Neural cell (in vitro differentiated cells): ENCODE measurements at regions not wholly inside any gene's neighbourhood (a gene's known extent, or its start where the extent isn't known, plus 50 kb on each side); places are given as distances from the start of the nearest gene placed in this dataset.

Experiments used
- H2AFZ ChIP-seq: fragments of 200-600, 300-800 bp; sonication (generic), shearing (Covaris generic); 2 replicates; pipeline ENCODE4 v1.6.0; 2014; ENCODE audit warnings: low read depth, mild to moderate bottlenecking, antibody characterized with exemption, low read length, moderate library complexity
- H3F3A ChIP-seq: fragments of 200-600 bp; shearing (Covaris generic); 2 replicates; pipeline ENCODE4 v1.6.1; 2016; ENCODE audit warnings: mild to moderate bottlenecking, moderate library complexity, mixed read lengths, antibody characterized with exemption, low read length; ENCODE audit not compliant: insufficient read depth, poor library complexity, severe bottlenecking
- H3K27ac ChIP-seq: fragments of 200-600, 300-800 bp; sonication (generic), shearing (Covaris generic); 2 replicates; pipeline ENCODE4 v1.5.1; 2014; ENCODE audit warnings: mild to moderate bottlenecking, low read length, moderate library complexity
- H3K27me3 ChIP-seq: fragments of 300-800, 200-600 bp; sonication (generic), shearing (Covaris generic); 2 replicates; pipeline ENCODE4 v1.6.0; 2014; ENCODE audit warnings: mild to moderate bottlenecking, low read depth, low read length, moderate library complexity; ENCODE audit not compliant: insufficient read depth
- H3K36me3 ChIP-seq: fragments of 300-800, 200-600 bp; sonication (generic), shearing (Covaris generic); 2 replicates; pipeline ENCODE4 v1.5.1; 2014; ENCODE audit warnings: mild to moderate bottlenecking, antibody characterized with exemption, low read length, moderate library complexity; ENCODE audit not compliant: insufficient read depth
- H3K4me2 ChIP-seq: fragments of 300-800, 200-600 bp; sonication (generic), shearing (Covaris generic); 2 replicates; pipeline ENCODE4 v1.6.0; 2014; ENCODE audit warnings: mild to moderate bottlenecking, low read length
- H3K4me3 ChIP-seq: fragments of 300-800, 200-600 bp; sonication (generic), shearing (Covaris generic); 2 replicates; pipeline ENCODE4 v1.5.1; 2014; ENCODE audit warnings: mild to moderate bottlenecking, low read length, moderate library complexity
- H3K79me2 ChIP-seq: fragments of 200-600 bp; shearing (Covaris generic); replicated peaks from 2 replicates; pipeline ENCODE4 v1.6.0; 2014; ENCODE audit warnings: mild to moderate bottlenecking, low read length, moderate library complexity; ENCODE audit not compliant: insufficient read depth
- H3K9ac ChIP-seq: fragments of 300-800, 200-600 bp; sonication (generic), shearing (Covaris generic); 2 replicates; pipeline ENCODE4 v1.6.1; 2016; ENCODE audit warnings: mild to moderate bottlenecking, low read length, mixed read lengths
- H3K9me2 ChIP-seq: fragments of 200-600 bp; shearing (Covaris generic); 2 replicates; pipeline ENCODE4 v1.6.1; 2016; ENCODE audit warnings: mild to moderate bottlenecking, low read length, mixed read lengths; ENCODE audit not compliant: insufficient read depth
- H3K9me3 ChIP-seq: fragments of 200-600, 300-800 bp; sonication (generic), shearing (Covaris generic); 2 replicates; pipeline ENCODE4 v1.6.1; 2016; ENCODE audit warnings: mild to moderate bottlenecking, mixed run types, low read length, moderate library complexity, mixed read lengths
- H4K20me1 ChIP-seq: fragments of 200-600 bp; shearing (Covaris generic); 2 replicates; pipeline ENCODE4 v1.6.1; 2016; ENCODE audit warnings: mild to moderate bottlenecking, mixed run types; ENCODE audit not compliant: insufficient read depth
- EP300 ChIP-seq: fragments of 450-650 bp; conservative IDR thresholded peaks from 2 replicates; pipeline ENCODE4 v1.6.1; 2014; ENCODE audit warnings: antibody characterized with exemption, mild to moderate bottlenecking, moderate library complexity; ENCODE audit not compliant: poor library complexity, severe bottlenecking
- EZH2 ChIP-seq: fragments of 200-600, 300-800 bp; shearing (Covaris generic), sonication (generic); IDR thresholded peaks from 2 replicates; pipeline ENCODE4 v1.6.1; 2014; ENCODE audit warnings: antibody characterized with exemption, low read length, borderline replicate concordance, mild to moderate bottlenecking; ENCODE audit not compliant: insufficient read depth, poor library complexity, severe bottlenecking
- MXI1 ChIP-seq: fragments of 450-650 bp; conservative IDR thresholded peaks from 2 replicates; pipeline ENCODE4 v1.6.1; 2014; ENCODE audit warnings: antibody characterized with exemption, mild to moderate bottlenecking; ENCODE audit not compliant: poor library complexity, severe bottlenecking
- POLR2AphosphoS5 ChIP-seq: IDR thresholded peaks from 2 replicates; pipeline ENCODE4 v1.6.1; 2012
- RAD21 ChIP-seq: fragments of 450-650 bp; conservative IDR thresholded peaks from 2 replicates; pipeline ENCODE4 v1.6.1; 2014; ENCODE audit warnings: antibody characterized with exemption, mild to moderate bottlenecking, moderate library complexity
- SMC3 ChIP-seq: fragments of 450-650 bp; conservative IDR thresholded peaks from 2 replicates; pipeline ENCODE4 v1.6.1; 2014; ENCODE audit warnings: antibody characterized with exemption, mild to moderate bottlenecking, moderate library complexity; ENCODE audit not compliant: poor library complexity
- TAF1 ChIP-seq: IDR thresholded peaks from 2 replicates; pipeline ENCODE4 v1.6.1; 2012; ENCODE audit warnings: low read depth
- TF ChIP-seq, protein P1 (sequence below): fragments of 450-650 bp; IDR thresholded peaks from 2 replicates; pipeline ENCODE4 v1.5.1; 2014; ENCODE audit warnings: antibody characterized with exemption, mild to moderate bottlenecking, moderate library complexity; ENCODE audit not compliant: poor library complexity, severe bottlenecking
- TF ChIP-seq, protein P2 (sequence below): IDR thresholded peaks from 2 replicates; pipeline ENCODE4 v1.6.1; 2012; ENCODE audit warnings: borderline replicate concordance

DNA sequence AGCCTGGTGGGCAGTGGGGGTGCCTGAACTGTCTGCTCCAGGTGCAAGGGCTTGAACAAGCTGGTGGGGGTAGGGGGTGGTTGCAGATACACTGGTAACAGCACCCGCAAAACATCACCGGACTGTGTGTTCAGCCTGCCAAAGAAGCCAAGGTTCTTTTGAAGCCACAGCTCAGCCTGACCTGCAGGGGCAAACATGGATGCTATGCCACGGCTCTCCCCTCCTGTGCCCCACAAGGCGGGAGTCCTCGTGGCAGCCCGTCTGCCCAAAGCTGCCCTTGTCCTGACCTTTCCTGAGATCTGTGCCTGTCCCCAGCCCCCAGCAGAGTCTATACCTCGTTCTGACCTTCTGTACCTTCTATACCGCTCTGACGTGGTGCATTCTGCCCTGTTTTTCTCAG is 285.7 kb downstream of the GLRX3 start:
- Histone ChIP-seq H3K27me3 (no peaks in the 10 kb centered on the region), H3K9me2 (no peaks in the 10 kb centered on the region), H3K27ac (no peak overlapping the region), H4K20me1 (no peaks in the 10 kb centered on the region), H3F3A (no peaks in the 10 kb centered on the region), H3K36me3 (no peaks in the 10 kb centered on the region), H3K9me3 (no peaks in the 10 kb centered on the region), H3K4me3 (no peak overlapping the region), H3K9ac (no peak overlapping the region), H3K79me2 (no peaks in the 10 kb centered on the region), H3K4me2 (no peak overlapping the region), H2AFZ (no peak overlapping the region)
- TF ChIP-seq, protein P1, sequence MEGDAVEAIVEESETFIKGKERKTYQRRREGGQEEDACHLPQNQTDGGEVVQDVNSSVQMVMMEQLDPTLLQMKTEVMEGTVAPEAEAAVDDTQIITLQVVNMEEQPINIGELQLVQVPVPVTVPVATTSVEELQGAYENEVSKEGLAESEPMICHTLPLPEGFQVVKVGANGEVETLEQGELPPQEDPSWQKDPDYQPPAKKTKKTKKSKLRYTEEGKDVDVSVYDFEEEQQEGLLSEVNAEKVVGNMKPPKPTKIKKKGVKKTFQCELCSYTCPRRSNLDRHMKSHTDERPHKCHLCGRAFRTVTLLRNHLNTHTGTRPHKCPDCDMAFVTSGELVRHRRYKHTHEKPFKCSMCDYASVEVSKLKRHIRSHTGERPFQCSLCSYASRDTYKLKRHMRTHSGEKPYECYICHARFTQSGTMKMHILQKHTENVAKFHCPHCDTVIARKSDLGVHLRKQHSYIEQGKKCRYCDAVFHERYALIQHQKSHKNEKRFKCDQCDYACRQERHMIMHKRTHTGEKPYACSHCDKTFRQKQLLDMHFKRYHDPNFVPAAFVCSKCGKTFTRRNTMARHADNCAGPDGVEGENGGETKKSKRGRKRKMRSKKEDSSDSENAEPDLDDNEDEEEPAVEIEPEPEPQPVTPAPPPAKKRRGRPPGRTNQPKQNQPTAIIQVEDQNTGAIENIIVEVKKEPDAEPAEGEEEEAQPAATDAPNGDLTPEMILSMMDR = no peak
- TF ChIP-seq RAD21 = no peak
- TF ChIP-seq TAF1 = no peak
- no peak for TF ChIP-seq EZH2
- no peak for TF ChIP-seq POLR2AphosphoS5
- no peak for TF ChIP-seq SMC3
- TF ChIP-seq MXI1 = no peak
- TF ChIP-seq, protein P2, sequence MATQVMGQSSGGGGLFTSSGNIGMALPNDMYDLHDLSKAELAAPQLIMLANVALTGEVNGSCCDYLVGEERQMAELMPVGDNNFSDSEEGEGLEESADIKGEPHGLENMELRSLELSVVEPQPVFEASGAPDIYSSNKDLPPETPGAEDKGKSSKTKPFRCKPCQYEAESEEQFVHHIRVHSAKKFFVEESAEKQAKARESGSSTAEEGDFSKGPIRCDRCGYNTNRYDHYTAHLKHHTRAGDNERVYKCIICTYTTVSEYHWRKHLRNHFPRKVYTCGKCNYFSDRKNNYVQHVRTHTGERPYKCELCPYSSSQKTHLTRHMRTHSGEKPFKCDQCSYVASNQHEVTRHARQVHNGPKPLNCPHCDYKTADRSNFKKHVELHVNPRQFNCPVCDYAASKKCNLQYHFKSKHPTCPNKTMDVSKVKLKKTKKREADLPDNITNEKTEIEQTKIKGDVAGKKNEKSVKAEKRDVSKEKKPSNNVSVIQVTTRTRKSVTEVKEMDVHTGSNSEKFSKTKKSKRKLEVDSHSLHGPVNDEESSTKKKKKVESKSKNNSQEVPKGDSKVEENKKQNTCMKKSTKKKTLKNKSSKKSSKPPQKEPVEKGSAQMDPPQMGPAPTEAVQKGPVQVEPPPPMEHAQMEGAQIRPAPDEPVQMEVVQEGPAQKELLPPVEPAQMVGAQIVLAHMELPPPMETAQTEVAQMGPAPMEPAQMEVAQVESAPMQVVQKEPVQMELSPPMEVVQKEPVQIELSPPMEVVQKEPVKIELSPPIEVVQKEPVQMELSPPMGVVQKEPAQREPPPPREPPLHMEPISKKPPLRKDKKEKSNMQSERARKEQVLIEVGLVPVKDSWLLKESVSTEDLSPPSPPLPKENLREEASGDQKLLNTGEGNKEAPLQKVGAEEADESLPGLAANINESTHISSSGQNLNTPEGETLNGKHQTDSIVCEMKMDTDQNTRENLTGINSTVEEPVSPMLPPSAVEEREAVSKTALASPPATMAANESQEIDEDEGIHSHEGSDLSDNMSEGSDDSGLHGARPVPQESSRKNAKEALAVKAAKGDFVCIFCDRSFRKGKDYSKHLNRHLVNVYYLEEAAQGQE = no peak
- TF ChIP-seq EP300 = no peak

DNA sequence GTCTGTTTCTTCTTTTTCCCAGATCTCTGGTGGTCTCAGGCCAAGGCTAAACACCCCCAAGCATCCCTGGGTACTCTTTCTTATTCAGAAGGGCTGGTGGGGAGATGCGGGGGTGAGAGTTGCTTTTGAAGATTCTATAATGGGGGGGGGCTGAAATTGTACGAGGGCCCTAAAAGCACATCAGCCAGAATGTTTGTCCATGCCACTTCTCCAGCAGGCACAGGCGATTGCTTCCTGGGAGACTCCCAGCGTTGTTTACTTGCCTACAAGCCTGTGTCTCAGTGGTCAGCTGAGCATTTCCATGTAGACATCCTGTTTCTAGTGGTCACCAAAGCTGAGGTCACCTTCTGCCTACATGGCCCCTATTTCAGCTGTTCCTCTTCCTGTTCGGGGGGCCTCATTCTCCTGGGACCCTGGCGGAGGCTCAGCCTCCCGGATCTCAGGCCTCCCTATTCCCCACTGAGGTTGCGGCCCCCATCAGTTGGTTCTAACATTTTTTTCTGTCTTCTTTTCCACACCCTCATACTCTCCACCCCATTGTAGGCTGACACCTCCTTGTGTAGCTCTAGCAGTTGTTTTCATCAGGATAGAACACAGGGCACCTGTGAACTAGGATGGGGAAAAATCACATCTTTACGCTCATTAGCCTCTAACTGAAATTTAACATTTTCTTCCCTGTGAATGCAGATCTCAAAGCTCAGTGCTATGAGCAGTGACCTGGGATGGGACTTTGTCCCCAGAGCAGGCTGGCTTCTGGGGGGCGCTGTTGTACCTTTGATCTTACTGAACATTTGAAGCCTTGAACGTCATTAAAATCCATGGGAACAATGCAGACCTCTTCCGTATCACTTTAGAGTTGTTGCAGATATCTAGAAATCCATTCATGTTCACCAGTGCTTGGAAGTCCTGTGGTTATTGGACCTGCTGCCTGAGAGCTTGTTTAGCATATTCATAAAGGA is 286.5 kb downstream of the GLRX3 start:
- H3K9me3 ChIP-seq = no peaks in the 10 kb centered on the region
- H3K4me3 ChIP-seq = no peak overlapping the region
- H2AFZ ChIP-seq = no peak overlapping the region
- no peaks in the 10 kb centered on the region for H3K9me2 ChIP-seq
- no peak overlapping the region for H3K27ac ChIP-seq
- H4K20me1 ChIP-seq = no peaks in the 10 kb centered on the region
- TF ChIP-seq SMC3 = no peak
- TF ChIP-seq, protein P2 = no peak
- no peak for TF ChIP-seq POLR2AphosphoS5
- no peaks in the 10 kb centered on the region for H3F3A ChIP-seq
- H3K4me2 ChIP-seq = no peak overlapping the region
- no peaks in the 10 kb centered on the region for H3K79me2 ChIP-seq
- no peak overlapping the region for H3K9ac ChIP-seq
- H3K27me3 ChIP-seq = no peaks in the 10 kb centered on the region
- H3K36me3 ChIP-seq = no peaks in the 10 kb centered on the region
